ENCODE measurements at regions not wholly inside any gene's neighbourhood (a gene's known extent, or its start where the extent isn't known, plus 50 kb on each side); places are given as distances from the start of the nearest gene placed in this dataset.

DNA sequence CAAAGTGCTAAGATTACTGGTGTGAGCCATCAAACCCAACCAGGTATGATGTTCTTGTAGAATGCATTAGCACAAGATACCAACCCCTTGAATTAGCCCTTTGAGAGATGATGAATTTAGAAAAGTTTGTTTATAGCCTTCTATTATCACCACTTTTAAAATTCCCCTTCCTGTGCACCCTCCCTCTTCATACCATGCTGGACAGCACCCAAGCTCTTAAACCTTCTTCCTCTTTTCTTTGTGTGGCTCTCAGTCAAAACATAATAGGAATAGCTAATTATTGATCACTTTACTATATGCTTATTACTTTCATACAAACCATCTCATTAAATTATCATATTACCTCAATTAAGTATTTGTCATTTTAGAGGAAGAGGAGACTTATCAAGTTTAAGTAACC lies 87.6 kb upstream of the TMED7 start:
- TF ChIP-seq POLR2A (IDR thresholded peaks at IDR 0.05; ENCODE audit: low read length) (no peak), GATA1 (IDR thresholded peaks at IDR 0.05; ENCODE audit: low read depth, low read length) (no peak)

Data from erythroblast (primary cell).